NCI-H2171 (cell line): ENCODE measurements at regions not wholly inside any gene's neighbourhood (a gene's known extent, or its start where the extent isn't known, plus 50 kb on each side); places are given as distances from the start of the nearest gene placed in this dataset.
"Not testable (repeated sequence)": the region's sequence is repeated elsewhere in the genome, so short reads cannot be mapped to it uniquely, and the experiment has no call there.

Experiments used
- DNase-seq: peaks from one replicate; lab custom pipeline; 2025; lab: John Stamatoyannopoulos, UW

DNA sequence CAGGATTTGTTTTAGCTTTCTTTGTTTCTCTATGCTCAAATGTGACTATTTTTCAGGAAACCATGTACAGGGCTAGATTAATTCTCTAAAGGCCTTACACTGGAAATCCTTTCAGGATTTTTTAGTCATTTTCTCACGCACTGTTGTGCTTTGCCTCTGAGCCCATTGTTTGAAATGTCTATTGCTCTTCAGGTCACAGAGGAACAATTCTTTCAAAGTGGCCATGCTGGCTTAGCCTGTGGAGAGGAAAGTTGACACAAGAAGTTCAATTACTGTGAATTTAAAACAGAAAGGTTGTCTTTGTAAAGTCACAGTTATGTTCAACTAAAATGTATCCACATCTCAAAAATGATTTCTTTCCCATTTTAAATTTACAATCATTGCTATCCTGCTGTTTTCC lies 1071.7 kb upstream of the POT1 start:
- DNase-seq = no peak

DNA sequence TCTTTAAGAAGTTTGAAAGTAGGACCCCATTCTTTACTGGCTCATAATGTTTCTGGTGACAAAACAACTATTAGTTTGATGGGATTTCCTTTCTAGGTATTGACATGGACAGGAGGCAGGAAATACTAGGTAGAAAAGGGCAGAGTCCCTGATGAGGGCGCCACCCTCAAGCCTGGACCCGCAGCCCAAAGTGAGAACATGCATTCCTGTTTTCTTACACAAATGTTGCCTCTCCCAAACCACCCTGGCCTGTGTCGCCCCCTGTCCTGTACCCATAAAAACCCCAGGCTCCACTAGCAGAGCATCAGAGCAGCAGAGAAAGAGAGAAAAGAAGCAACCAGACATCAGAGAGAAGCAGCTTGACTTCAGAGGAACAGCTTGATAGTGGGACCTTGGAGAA lies 1055.2 kb upstream of the POT1 start:
- DNase-seq = no peak

DNA sequence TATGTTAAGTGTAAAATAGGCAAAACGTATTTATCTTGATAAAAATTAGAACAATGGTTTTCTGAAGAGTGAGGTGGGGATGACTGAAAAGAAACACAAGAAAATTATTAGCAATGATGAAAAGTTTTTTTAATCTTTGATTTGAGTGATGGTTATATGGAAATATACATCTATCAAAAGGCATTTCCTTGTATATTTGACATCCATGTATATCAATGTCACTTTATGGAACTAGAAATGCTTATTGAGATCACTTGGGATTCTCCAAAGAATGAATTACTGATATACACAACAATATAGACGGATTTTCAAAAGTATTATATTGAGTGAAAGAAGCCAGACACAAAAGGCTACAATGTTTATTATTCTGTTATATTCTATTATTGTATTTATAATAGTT lies 1042.0 kb upstream of the POT1 start:
- DNase-seq = no peak

DNA sequence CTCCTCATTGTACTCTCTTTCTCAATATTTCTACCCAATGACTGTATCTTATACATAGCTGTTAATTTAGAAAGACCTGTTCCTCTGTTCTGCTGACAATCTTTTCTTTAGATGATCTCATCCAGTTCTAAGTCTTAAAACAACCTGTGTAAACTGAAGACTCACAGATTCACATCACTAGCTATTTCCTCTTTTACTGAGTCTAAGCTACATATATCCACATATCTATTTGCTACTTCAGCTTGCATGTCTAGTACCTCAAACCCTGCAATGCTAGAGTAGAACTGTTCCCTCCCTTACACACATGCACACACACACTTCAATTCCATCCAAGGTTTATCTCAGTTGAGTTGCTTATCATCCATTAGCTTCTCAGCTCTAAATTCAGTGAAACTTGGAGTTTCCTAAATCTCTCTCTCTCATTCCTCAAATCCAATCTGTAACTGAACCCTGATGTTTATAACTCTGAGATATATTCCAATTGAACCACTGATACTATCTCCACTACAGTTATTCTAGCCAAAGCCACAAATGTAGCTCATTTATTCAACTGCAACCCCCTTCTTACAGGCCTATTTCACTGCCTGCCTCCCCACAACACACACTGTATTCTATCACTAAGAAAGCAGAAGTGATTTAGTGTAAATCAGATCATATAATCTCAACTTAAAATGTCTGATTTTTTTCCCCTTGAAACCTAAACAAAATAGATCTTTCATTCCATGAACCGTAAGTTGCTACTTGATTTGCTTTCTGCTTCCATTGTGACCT lies 1036.8 kb upstream of the POT1 start:
- DNase-seq = no peak

DNA sequence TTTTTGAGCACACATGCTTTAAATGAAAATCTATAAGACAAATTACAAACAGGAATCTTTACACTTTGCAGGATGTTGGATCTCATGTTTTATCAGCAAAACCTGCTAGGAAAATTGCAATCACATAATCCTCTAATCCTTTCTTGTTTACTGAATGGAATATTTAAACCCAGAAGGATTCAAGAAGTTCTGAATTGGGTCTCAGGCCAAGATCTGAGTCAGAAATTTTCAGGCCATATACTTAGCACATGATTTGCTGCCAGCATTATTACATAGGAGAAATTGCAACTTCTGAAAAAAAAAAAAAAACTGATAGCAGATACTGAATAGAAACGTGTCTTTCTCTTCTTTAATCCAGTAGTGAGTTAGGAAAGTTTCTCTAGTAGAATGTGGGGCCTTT lies 1005.3 kb upstream of the POT1 start:
- DNase-seq = no peak

DNA sequence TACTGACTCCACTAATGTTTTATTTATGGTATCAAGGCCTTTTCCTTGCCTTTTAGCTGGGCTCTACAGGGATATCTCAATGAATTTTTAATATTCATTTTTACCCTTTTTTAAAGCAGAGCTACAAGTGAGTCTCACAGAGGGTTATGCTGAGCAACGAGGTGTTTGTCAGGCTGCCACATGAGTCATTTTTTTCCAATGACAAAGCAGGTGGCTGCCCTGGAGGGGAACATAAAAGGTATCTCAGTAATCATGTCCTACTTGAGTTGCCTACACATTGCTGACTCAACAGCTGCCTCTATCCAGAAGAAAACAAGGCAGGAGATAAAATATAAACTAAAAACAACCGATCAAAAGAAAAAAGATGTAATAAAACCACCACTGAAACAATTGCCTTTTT lies 1004.9 kb upstream of the POT1 start:
- no peak for DNase-seq

DNA sequence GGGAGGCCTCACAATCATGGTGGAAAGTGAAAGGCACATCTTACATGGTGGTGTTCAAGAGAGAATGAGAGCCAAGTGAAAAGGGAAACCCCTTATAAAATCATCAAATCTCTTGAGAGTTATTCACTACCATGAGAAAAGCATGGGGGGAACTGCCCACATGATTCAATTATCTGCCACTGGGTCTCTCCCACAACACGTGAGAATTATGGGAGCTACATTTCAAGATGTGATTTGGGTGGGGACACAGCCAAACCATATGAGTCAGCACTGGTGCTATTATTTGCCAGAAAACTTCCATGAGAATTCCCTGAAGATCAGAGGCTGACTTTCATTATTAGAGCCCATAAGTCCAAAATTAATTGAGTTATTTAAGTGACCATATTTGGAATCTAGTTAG lies 1001.2 kb upstream of the POT1 start:
- DNase-seq = no peak

DNA sequence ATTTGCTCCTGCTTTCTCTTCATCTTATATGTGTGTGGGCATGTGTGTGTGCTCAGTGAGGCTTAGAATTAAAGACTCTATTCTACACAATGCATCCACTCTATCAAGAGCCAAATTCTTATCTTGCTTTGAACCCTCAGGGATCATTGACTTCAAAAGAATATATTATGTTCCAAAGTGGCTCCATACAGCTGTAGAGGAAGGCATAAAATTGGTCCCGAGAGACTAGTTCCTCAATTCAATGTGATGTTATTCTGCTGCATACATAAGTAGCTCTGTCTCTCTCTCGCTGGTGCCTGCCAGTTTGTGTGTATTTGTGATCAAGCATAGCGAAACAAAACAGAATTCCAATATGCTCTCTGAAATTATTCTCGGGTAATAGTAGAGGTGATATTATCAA lies 997.9 kb upstream of the POT1 start:
- DNase-seq = peak; percentile 68

DNA sequence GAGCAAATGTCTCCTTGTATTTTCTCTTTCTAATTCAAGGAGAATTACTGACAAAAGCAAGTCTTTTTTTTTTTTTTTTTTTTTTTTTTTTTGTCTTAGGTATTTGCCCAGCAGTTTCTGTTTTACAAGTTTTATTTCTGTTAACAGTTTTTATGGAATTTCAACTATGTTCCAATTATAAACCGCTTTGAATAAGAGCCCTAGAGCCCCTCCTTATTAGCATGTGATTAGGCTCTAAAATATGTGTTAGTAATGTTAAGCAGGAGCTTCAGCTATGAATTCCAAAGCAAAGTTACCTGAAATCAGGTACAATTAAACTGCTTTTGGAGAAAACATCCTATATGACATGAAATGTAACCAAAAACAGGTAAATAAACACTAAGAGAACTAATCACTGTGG lies 997.0 kb upstream of the POT1 start:
- DNase-seq = no peak

DNA sequence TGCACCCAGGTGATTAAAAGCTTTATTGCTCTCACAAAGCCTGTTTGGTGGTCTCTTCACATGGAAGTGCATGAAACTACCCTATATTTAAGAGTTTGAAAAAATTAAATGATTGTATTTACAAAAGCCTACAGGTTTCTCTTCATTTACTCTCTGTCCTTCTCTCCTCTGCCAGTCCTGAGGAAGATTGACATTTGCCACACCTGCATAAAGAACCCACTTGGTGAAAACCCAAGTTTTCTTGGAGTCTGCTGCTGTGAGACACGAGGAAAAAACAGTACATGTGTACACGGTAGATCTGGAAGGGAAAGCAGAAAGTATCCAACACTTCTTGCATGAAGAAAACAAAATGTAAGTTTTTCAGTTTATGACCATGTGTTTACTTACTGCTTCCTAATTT lies 994.4 kb upstream of the POT1 start:
- no peak for DNase-seq

DNA sequence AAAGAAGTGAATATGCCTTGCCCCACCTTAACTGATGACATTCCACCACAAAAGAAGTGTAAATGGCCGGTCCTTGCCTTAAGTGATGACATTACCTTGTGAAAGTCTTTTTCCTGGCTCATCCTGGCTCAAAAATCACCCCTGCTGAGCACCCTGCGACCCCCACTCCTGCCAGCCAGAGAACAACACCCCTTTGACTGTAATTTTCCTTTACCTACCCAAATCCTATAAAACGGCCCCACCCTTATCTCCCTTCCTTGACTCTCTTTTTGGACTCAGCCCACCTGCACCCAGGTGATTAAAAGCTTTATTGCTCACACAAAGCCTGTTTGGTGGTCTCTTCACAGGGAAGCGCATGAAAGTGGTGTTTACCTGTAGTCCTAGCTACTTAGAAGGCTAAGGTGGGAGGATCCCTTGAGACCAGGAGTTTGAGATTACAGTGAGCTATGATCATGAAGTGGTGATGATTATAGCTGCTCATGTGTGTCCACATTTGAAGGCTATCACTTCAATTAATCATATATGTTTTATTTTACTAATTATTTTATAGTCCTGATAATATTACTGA lies 985.8 kb upstream of the POT1 start:
- DNase-seq = not testable (repeated sequence)

DNA sequence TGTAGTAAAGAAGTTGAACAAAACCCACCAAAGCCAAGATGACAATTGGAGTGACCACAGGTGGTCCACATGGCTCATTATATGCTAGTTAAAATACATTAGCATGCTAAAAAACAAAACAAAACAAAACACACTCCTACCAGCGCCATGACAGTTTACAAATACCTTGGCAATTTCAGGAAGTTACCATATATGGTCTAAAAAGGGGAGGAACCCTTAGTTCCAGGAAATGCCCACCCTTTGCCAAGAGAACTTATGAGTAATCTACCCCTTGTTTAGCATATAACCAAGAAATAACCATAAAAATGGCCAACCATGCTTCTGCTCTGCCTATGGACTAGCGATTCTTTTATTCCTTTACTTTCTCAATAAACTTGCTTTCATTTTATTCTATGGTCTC lies 979.1 kb upstream of the POT1 start:
- DNase-seq = no peak

DNA sequence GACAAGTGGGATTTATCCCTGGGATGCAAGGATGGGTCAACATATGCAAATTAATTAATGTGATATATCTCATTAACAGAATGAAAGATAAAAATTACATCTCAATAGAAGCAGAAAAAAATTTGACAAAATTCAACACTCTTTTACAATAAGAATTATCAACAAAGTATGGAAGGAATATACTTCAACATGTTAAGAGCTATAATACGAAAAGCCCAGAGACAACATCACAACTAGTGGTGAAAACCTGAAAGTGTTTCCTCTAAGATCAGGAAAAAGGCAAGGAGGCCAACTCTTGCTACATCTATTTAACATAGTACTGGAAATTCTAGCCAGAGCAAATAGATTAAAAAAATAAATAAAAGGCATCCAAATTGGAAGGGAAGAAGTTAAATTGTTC lies 970.0 kb upstream of the POT1 start:
- no peak for DNase-seq

DNA sequence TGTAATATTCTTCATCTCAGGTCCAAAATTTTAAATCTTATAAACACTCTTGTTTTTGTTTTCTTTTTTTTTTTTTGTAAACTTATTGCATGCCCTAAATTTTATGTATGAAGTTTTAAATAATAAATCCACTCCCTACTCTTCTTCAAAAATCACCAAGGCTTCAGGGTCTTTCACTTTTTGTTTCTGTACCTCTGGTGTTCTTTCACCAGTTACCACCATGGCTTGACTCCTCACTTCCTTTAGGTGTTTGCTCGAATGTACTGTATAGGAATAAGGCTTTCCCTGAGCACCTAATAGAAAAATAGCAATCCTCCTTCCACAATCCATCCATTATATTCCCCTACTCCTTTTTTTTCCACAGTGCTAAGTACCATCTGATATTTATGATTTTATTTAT lies 962.8 kb upstream of the POT1 start:
- DNase-seq = no peak

DNA sequence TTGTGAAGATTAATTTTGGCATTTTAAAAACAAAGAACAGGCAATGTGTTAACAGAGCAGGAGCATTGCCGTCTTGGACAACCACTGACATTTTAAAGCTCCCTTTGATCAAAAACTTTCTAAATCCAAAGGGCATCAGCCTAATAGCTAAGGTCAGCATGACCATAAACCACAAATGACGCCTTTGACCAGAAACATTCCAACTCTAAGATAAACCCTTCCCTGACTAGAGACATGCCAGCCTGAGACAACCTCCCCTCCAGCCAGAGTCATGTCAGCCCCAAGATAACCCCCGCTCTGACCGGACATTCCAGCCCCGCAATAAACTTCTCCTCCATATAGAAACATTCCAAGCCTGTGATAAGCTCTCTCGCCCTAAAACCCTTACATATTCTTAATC lies 949.4 kb upstream of the POT1 start:
- no peak for DNase-seq

DNA sequence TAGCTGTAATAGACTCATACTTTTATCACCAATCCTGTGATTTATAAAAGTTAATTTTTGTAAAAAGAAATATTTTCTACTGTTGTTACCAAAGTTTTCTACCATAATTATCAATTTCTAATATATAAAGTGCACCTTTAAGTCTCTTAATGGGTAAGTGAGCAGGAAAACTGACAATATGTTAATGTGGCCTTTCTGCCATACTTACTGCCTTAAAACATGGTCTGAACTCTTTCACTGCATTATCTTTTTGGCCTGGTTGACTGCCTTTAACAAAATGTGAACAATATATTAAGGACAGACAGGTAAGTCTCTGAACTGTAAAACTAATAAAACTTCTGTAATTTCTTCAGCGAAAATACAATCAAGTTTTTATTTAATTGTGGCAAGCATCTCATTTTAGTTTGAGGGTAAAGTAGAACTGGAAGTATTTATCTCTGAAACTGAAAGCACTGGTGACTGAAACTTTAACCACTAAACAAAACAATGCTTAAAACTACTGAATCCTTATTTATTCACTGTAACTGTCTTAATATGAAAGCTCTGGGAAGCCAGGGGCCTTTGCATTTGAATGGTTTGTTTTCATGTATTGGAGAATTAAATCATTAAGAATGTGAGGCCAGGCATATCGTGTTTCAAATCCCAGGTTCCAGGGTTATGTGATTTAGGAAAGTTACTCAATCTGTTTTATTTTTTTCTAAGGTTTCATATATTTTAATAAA lies 948.8 kb upstream of the POT1 start:
- no peak for DNase-seq

DNA sequence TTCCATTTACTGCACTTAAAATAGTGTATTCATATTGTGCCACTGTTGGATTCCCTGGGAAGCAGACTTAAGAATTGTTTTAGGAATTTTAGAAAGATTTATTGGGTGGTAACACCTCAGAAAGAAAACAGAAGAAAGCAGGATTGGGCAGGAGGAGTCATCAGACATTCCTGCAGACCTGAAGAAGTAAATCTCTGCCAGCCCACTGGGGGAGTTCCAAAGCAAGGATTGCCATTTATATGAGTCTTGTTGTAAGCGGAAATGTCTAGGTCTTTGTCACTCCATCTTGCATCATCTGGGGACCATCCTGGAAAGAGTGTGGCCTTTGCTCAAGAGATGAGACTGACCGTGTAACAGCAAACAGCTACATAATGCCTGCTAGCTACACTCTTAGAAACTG lies 947.6 kb upstream of the POT1 start:
- no peak for DNase-seq

DNA sequence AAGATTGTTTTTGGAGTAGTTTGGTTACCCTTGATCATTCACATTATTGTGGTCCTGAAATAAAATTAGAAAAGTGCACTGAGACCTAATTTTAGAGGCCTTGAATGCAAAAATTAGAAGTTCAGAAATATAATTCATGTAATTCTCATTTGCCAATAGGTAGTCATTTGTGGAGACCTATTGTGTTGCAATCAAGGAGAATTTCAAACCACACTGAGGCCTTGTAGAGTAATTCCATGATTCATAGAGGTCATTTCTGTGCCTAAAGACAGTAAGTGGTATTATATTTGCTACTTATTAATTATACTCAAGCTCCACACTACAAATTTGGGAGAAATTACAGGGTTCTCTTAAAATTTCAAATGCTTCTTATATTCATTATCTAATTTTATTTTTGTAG lies 946.8 kb upstream of the POT1 start:
- DNase-seq = no peak

DNA sequence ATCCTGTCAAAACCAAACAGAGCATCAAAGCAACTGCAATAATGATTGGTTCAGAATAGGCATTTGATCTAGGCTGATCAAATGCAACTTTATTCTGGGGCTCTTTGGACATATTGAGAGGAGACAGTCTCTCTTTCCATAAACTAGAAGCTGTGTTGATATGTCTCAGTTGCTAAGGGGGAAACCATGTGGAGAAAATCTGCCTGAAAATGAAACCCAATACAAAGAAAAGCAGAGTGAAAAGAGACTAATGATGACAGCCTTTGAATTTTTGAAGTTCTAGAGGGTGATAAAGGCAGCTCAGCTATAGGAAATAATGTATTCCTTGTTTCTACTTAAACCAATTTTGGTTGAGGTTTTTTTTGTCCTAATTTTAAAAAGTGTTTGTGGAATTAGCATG lies 941.8 kb upstream of the POT1 start:
- DNase-seq = no peak

DNA sequence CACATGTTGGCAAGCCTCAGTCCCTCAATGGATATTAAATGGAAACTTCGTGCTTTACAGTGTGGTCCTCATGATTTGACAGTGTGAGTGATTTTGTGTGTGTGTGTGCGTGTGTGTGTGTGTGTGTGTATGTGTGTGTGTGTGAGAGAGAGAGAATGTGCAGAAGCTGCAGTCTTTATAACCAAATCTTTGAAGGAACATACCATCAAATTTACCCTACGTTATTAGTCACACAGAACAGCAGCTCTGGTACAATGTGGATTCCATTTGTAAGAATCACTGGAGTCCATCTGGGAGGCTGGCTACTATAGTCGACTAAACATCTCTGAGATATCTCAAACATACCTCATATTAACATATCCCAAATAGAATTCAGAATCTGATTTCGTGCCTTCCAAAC lies 928.0 kb upstream of the POT1 start:
- DNase-seq = no peak

DNA sequence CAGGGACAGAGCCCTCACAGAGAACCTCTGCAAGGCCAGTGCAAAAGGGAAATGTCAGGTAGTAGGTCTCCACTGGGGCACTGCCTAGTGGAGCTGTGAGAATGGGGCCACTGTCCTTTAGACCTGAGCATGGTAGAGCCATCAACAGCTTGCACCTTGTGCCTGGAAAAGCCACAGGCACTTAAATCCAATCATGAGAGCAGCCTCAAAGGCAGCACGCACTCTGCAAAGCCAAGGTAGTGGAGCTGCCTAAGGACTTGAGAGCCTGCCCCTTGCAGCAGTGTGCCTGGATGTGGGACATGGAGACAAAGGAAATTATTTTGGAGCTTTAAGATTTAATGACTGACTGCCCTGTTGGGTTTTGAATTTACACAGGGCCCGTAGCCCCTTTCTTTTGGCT lies 918.5 kb upstream of the POT1 start:
- no peak for DNase-seq

DNA sequence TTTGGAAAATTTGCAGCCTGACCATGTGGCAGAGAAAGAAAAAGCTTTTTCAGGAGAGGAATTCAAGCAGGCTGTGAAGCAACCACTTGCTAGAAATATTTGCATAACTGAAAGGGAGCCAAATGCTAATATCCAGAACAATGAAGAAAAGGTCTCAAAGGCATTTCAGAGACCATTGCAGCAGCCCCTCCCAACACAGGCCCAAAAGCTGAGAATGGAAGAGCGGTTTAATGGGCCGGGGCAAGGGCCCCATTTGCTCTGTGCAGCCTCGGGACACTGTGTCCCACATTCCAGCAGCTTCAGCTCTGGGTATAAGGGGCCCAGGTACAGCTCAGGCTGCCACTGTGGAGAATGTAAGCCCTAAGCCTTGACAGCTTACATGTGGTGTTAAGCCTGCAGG lies 918.1 kb upstream of the POT1 start:
- DNase-seq = no peak

DNA sequence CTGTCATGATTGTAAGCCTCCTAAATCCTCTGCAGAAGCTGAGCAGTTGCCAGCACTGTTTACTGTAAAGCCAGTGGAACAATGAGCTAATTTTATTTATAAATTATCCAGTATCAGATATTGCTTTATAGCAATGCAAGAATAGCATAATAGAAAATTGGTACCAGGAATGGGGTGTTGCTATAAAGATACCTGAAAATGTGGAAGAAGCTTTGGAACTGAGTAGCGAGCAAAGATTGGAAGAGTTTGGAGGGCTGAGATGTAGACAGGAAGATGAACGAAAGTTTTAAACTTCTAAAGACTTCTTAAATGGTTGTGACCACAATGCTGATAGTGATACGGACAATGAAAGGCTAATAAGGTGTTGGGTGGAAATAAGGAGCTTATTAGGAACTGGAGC lies 917.4 kb upstream of the POT1 start:
- no peak for DNase-seq

DNA sequence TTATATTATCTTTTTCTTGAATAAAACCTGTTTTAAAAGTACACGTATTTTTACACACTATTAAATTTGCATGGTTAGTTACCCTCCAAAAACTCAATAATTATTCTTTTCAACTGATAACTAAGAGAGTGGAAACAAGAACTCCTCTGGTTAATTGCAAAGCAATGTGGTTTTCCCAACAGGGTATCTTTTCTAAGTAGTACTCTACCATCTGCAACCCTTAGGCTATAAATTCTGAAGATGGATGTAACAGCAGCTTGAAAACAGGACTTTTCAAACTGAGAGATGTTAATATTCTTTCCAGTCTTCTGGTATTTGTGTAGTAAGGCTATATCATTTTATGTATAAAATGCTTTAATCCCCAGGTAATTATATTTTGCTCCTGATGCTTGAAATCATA lies 916.1 kb upstream of the POT1 start:
- no peak for DNase-seq
